Esophagus squamous epithelium (tissue), 5 donors: ENCODE measurements at regions not wholly inside any gene's neighbourhood (a gene's known extent, or its start where the extent isn't known, plus 50 kb on each side); places are given as distances from the start of the nearest gene placed in this dataset.
A peak's percentile ranks its signal among the peaks of the same experiment; 100 is the strongest.

Source experiments
- DNase-seq: peaks from one replicate; lab custom pipeline; 2025; lab: John Stamatoyannopoulos, UW
- H3K27ac ChIP-seq, 4 donors: fragments of 200-600 bp; sonication (generic); one replicate each; pipeline ENCODE4 v1.5.1; 2016 to 2019; ENCODE audit warnings: mild to moderate bottlenecking in 1 of 4
- H3K27me3 ChIP-seq, 4 donors: fragments of 200-600 bp; sonication (generic); 1 replicate in 3 of 4; 2 replicates in 1 of 4; pipeline versions ENCODE4 v1.5.1 to v1.6.0; 2017 to 2021; ENCODE audit warnings: antibody characterized with exemption in 1 of 4
- H3K36me3 ChIP-seq, 3 donors: fragments of 200-600 bp; sonication (generic); one replicate each; pipeline ENCODE4 v1.5.1; 2016 to 2019
- H3K4me1 ChIP-seq, 3 donors: fragments of 200-600 bp; sonication (generic); one replicate each; pipeline ENCODE4 v1.5.1; 2017 to 2019
- H3K4me3 ChIP-seq, 4 donors: fragments of 200-600 bp; sonication (generic); 1 replicate in 3 of 4; 2 replicates in 1 of 4; pipeline ENCODE4 v1.5.1; 2016 to 2019; ENCODE audit warnings: mild to moderate bottlenecking in 2 of 4, moderate library complexity in 1 of 4
- H3K9me3 ChIP-seq, 3 donors: fragments of 200-600 bp; sonication (generic); one replicate each; pipeline ENCODE4 v1.5.1; 2016 to 2019
- POLR2A ChIP-seq, 4 donors: fragments of 450-650 bp; IDR thresholded peaks; one replicate each; pipeline ENCODE4 v1.6.1; 2017; ENCODE audit warnings: antibody characterized with exemption in 4 of 4, mild to moderate bottlenecking in 4 of 4, moderate library complexity in 3 of 4
- WGBS, 2 donors: methylation state at CpG; one replicate each; pipeline ENCODE4 v1.1.5; 2018; 5-methylcytosine and 5-hydroxymethylcytosine counted together
- intact Hi-C: fragments of 100-400 bp; cut with DNase I; formaldehyde crosslinking; loops from one replicate; pipeline ENCODE4 v1.15.0; 2022
- TF ChIP-seq, protein P1 (sequence below), 6 experiments: fragments of 450-650 bp in 4 of 6; fragments of 200-600 bp in 2 of 6; sonication (generic) in 2 of 6; IDR thresholded peaks; one replicate each; pipeline ENCODE4 v1.5.1; 2016 to 2019; ENCODE audit warnings: antibody characterized with exemption in 6 of 6, mild to moderate bottlenecking in 4 of 6, moderate library complexity in 4 of 6
- donor health status: DM: yes; HTN: yes; CAD: no.

DNA sequence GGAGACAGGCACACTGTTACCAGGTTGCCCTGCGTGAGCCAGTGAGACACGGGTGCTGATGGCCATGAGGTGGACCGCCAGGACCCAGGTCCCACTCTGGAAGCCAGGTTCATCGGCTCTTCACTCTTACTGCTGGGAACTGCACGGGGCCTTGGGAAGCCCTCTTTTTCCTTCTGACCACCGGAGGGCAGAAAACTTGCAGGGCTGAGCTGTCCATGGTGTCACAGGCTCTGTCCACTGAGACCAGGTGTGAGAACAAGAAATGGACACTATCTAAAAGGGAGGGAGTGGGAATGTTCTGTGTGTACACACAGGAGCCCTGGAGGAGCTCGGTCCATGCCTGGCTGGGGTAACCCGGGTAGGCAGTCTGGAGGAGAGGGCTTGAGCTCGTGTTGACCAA is 93.4 kb downstream of the UQCRFS1 start:
- Histone ChIP-seq H3K9me3 (no peaks in the 10 kb centered on the region), H3K27ac (no peak overlapping the region), H3K4me1 (no peaks in the 10 kb centered on the region), H3K36me3 (no peaks in the 10 kb centered on the region), H3K27me3 (peaks cover 0 to 5% (median 0%) of the 10 kb centered on the region in 4 donors), H3K4me3 (no peak overlapping the region)
- intact Hi-C loops = no loop called here
- 44 to 53% methylated on average over 5 to 6 of the region's 9 CpGs for WGBS, 2 donors
- TF ChIP-seq POLR2A (IDR thresholded peaks at IDR 0.05) = no peak
- TF ChIP-seq, protein P1, sequence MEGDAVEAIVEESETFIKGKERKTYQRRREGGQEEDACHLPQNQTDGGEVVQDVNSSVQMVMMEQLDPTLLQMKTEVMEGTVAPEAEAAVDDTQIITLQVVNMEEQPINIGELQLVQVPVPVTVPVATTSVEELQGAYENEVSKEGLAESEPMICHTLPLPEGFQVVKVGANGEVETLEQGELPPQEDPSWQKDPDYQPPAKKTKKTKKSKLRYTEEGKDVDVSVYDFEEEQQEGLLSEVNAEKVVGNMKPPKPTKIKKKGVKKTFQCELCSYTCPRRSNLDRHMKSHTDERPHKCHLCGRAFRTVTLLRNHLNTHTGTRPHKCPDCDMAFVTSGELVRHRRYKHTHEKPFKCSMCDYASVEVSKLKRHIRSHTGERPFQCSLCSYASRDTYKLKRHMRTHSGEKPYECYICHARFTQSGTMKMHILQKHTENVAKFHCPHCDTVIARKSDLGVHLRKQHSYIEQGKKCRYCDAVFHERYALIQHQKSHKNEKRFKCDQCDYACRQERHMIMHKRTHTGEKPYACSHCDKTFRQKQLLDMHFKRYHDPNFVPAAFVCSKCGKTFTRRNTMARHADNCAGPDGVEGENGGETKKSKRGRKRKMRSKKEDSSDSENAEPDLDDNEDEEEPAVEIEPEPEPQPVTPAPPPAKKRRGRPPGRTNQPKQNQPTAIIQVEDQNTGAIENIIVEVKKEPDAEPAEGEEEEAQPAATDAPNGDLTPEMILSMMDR (IDR thresholded peaks at IDR 0.05) = peak in 3 of 6 experiments; percentile 5 to 21 (median 7)
- DNase-seq = no peak

DNA sequence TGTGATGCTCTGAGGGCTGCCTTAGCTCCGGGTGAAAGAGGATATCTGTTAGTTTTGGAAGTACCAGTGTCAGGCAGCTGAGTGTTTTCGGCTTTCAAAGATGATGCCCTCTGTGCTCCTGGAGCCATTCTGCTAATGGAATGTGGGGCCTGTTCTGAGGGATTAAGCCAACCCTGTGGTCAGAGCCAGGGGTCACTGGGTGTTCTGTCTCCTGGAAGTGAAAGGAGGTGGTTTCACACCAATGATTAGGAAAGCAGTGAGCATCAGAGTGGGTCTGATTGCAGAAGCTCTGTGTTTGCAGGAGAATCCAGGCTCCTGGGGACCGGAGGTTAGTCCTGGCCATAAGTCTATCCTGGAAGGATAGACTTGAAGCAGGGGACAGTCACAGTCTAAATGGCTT is 94.6 kb downstream of the UQCRFS1 start:
- WGBS, 2 donors = 23 to 86% methylated on average over 1 to 2 of the region's 3 CpGs
- Histone ChIP-seq H3K4me1 (no peaks in the 10 kb centered on the region), H3K27ac (no peak overlapping the region), H3K27me3 (peaks cover 0 to 5% (median 0%) of the 10 kb centered on the region in 4 donors), H3K4me3 (no peak overlapping the region), H3K36me3 (no peaks in the 10 kb centered on the region), H3K9me3 (no peaks in the 10 kb centered on the region)
- TF ChIP-seq POLR2A (IDR thresholded peaks at IDR 0.05) = no peak
- TF ChIP-seq, protein P1 (IDR thresholded peaks at IDR 0.05) = no peak
- no peak for DNase-seq
- intact Hi-C loops = no loop called here

DNA sequence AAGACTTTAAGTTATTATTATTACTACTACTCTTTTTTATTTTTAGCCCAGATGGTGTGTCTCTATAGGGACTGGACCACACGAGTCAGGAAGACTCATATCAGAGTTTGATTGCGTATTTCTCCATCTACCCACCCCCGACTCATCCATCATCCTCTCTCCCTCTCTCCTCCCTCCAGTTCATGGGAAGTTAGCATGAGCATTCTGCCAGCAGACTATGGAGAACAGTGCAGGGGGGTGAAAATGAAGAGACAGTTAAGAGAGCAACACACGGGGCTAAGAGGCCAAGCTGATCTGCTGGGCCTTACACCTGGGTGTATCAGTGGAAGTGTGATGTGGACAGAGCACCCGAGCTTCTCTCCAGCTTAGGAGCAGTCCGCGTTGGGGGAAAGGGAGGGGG is 95.0 kb downstream of the UQCRFS1 start:
- TF ChIP-seq POLR2A (IDR thresholded peaks at IDR 0.05) = no peak
- TF ChIP-seq, protein P1 (IDR thresholded peaks at IDR 0.05) = no peak
- intact Hi-C loops = no loop called here
- H3K36me3 ChIP-seq = no peaks in the 10 kb centered on the region
- H3K4me3 ChIP-seq = no peak overlapping the region
- peaks cover 0 to 5% (median 0%) of the 10 kb centered on the region in 4 donors for H3K27me3 ChIP-seq
- H3K27ac ChIP-seq = no peak overlapping the region
- WGBS, 2 donors = 38 to 42% methylated on average over 7 of the region's 7 CpGs
- no peak for DNase-seq
- H3K9me3 ChIP-seq = no peaks in the 10 kb centered on the region
- H3K4me1 ChIP-seq = no peaks in the 10 kb centered on the region

DNA sequence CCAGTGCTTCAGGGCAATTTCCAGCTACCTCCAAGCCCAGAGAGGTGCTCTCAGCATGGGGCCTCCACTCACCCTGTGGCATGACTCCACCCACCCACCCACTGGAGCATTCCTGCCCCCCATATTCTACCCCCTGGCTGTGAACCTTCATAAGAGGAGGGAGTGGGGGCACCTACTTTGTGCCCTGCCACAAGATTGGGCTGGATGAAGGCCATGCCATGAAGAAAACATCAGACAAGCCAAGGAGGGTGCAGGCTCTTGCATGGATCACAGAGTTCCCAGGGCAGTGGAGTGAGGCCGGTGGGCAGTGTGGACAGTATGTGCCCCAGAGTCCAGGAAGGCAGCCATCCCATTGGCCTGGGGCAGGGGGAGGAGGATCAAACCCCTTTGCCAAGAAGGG is 97.8 kb downstream of the UQCRFS1 start:
- no peak overlapping the region for H3K27ac ChIP-seq
- no peak overlapping the region for H3K4me3 ChIP-seq
- no peak for DNase-seq
- peaks cover 0 to 5% (median 0%) of the 10 kb centered on the region in 4 donors for H3K27me3 ChIP-seq
- no peaks in the 10 kb centered on the region for H3K4me1 ChIP-seq
- H3K9me3 ChIP-seq = no peaks in the 10 kb centered on the region
- TF ChIP-seq, protein P1 (IDR thresholded peaks at IDR 0.05) = no peak
- TF ChIP-seq POLR2A (IDR thresholded peaks at IDR 0.05) = no peak
- no peaks in the 10 kb centered on the region for H3K36me3 ChIP-seq
- 88 to 100% methylated on average over 1 of the region's 1 CpG for WGBS, 2 donors
- intact Hi-C loops = no loop called here

DNA sequence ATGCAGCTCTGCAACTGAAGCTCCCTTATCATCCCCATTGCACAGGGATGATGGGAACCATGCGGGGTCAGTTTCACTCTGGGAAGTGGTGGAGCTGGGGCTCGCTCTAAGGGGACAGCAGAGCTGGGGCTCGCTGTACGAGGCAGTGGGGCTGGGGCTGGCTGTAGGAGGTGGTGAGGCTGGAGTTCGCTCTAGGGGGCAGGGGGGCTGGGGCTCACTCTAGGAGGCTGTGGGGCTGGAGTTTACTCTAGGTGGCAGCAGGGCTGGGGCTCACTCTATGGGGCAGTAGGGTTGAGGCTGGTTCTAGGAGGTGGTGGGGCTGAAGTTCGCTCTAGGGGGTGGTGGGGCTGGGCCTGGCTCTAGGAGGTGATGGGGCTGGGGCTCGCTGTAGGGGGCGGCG is 99.1 kb downstream of the UQCRFS1 start:
- no peaks in the 10 kb centered on the region for H3K9me3 ChIP-seq
- no peak overlapping the region for H3K27ac ChIP-seq
- no peaks in the 10 kb centered on the region for H3K4me1 ChIP-seq
- DNase-seq = no peak
- H3K36me3 ChIP-seq = no peaks in the 10 kb centered on the region
- no peaks in the 10 kb centered on the region for H3K27me3 ChIP-seq
- intact Hi-C loops = no loop called here
- TF ChIP-seq, protein P1 (IDR thresholded peaks at IDR 0.05) = no peak
- no peak for TF ChIP-seq POLR2A (IDR thresholded peaks at IDR 0.05)
- WGBS, 2 donors = 80% methylated on average over 1 of the region's 9 CpGs; no CpG with 5 or more reads in 1 of the 2 donors
- no peak overlapping the region for H3K4me3 ChIP-seq
